ENCODE measurements at regions not wholly inside any gene's neighbourhood (a gene's known extent, or its start where the extent isn't known, plus 50 kb on each side); places are given as distances from the start of the nearest gene placed in this dataset.

GRCh38 chr13:44312131-44312530, 61.5 kb upstream of the SERP2 start (continued):
- no peak for TF ChIP-seq MAFK (IDR thresholded peaks at IDR 0.05; ENCODE audit: low read depth, low read length)
